HEK293 (cell line): ENCODE measurements at regions not wholly inside any gene's neighbourhood (a gene's known extent, or its start where the extent isn't known, plus 50 kb on each side); places are given as distances from the start of the nearest gene placed in this dataset.

Experiments
- CTCF ChIA-PET: fragments of 350-600 bp; formaldehyde crosslinking; extraction: SDS; loops from one replicate; lab custom pipeline; 2021; ENCODE audit warnings: antibody characterized with exemption; lab: Yijun Ruan, JAX
- POLR2A ChIA-PET: fragments of 300-600 bp; formaldehyde crosslinking; extraction: SDS; loops from one replicate; lab custom pipeline; 2020; ENCODE audit warnings: antibody characterized with exemption, inconsistent platforms; lab: Yijun Ruan, JAX
- H3K27ac ChIP-seq: fragments of 200-500 bp; sonication (Bioruptor generic); 2 replicates; pipeline ENCODE4 v1.5.1; 2014; ENCODE audit warnings: low read depth, low read length, control low read depth, inconsistent platforms; ENCODE audit errors: extremely low read depth
- H3K36me3 ChIP-seq, 2 experiments: fragments of 200-500 bp in 1 of 2; sonication (Bioruptor generic) in 1 of 2; 1 replicate in 1 of 2; 2 replicates in 1 of 2; pipeline ENCODE4 v1.5.1; 2014 to 2017; ENCODE audit warnings: inconsistent platforms in 2 of 2, low read length in 2 of 2; ENCODE audit not compliant: control insufficient read depth in 2 of 2, insufficient read depth in 1 of 2
- H3K4me1 ChIP-seq: fragments of 200-500 bp; sonication (Bioruptor generic); 2 replicates; pipeline ENCODE4 v1.5.1; 2014; ENCODE audit warnings: mild to moderate bottlenecking, low read length, inconsistent platforms; ENCODE audit not compliant: control insufficient read depth, insufficient read depth
- H3K4me3 ChIP-seq: 2 replicates; pipeline ENCODE4 v1.5.1; 2011; ENCODE audit warnings: low read depth, mild to moderate bottlenecking, control low read depth, low read length, moderate library complexity
- H3K9me3 ChIP-seq: fragments of 200-500 bp; sonication (Bioruptor generic); 2 replicates; pipeline ENCODE4 v1.5.1; 2014; ENCODE audit warnings: low read depth, low read length, inconsistent platforms; ENCODE audit not compliant: control insufficient read depth, insufficient read depth
- GLIS1 ChIP-seq: fragments of 450-650 bp; formaldehyde crosslinking; IDR thresholded peaks from 2 replicates; pipeline ENCODE4 v1.5.1; 2016; ENCODE audit warnings: missing biosample characterization, missing genetic modification characterization
- IKZF3 ChIP-seq: fragments of 450-650 bp; IDR thresholded peaks from 2 replicates; pipeline ENCODE4 v1.5.0; 2018; ENCODE audit warnings: missing biosample characterization, mild to moderate bottlenecking, missing genetic modification characterization, moderate library complexity
- KLF1 ChIP-seq: fragments of 450-650 bp; formaldehyde crosslinking; IDR thresholded peaks from 2 replicates; pipeline ENCODE4 v1.5.1; 2016; ENCODE audit warnings: missing biosample characterization, missing genetic modification characterization
- KLF16 ChIP-seq: fragments of 450-650 bp; formaldehyde crosslinking; IDR thresholded peaks from 2 replicates; pipeline ENCODE4 v1.5.1; 2017; ENCODE audit warnings: missing biosample characterization, missing genetic modification characterization
- RBAK ChIP-seq: fragments of 450-650 bp; formaldehyde crosslinking; IDR thresholded peaks from 2 replicates; pipeline ENCODE4 v1.5.1; 2016; ENCODE audit warnings: missing biosample characterization, missing genetic modification characterization
- REPIN1 ChIP-seq: fragments of 450-650 bp; formaldehyde crosslinking; IDR thresholded peaks from 2 replicates; pipeline ENCODE4 v1.5.1; 2017; ENCODE audit warnings: missing biosample characterization, missing genetic modification characterization, low read depth
- SP2 ChIP-seq: fragments of 450-650 bp; formaldehyde crosslinking; IDR thresholded peaks from 2 replicates; pipeline ENCODE4 v1.5.1; 2016; ENCODE audit warnings: missing biosample characterization, missing genetic modification characterization
- ZFP3 ChIP-seq: fragments of 450-650 bp; formaldehyde crosslinking; IDR thresholded peaks from 2 replicates; pipeline ENCODE4 v1.5.1; 2016; ENCODE audit warnings: low read depth, missing biosample characterization, missing genetic modification characterization
- ZFP69B ChIP-seq: fragments of 450-650 bp; formaldehyde crosslinking; IDR thresholded peaks from 2 replicates; pipeline ENCODE4 v1.5.1; 2016; ENCODE audit warnings: missing biosample characterization, missing genetic modification characterization
- ZNF114 ChIP-seq: fragments of 450-650 bp; formaldehyde crosslinking; IDR thresholded peaks from 2 replicates; pipeline ENCODE4 v1.5.0; 2017; ENCODE audit warnings: missing biosample characterization, missing genetic modification characterization
- ZNF138 ChIP-seq: fragments of 450-650 bp; formaldehyde crosslinking; IDR thresholded peaks from 2 replicates; pipeline ENCODE4 v1.5.1; 2016; ENCODE audit warnings: missing biosample characterization, missing genetic modification characterization, borderline replicate concordance
- ZNF19 ChIP-seq: fragments of 450-650 bp; formaldehyde crosslinking; IDR thresholded peaks from 2 replicates; pipeline ENCODE4; 2016; ENCODE audit warnings: missing biosample characterization, missing genetic modification characterization, low read depth
- ZNF221 ChIP-seq: fragments of 450-650 bp; formaldehyde crosslinking; IDR thresholded peaks from 2 replicates; pipeline ENCODE4 v1.5.1; 2017; ENCODE audit warnings: missing biosample characterization, missing genetic modification characterization, borderline replicate concordance
- ZNF302 ChIP-seq: fragments of 450-650 bp; formaldehyde crosslinking; IDR thresholded peaks from 2 replicates; pipeline ENCODE4 v1.5.1; 2016; ENCODE audit warnings: missing biosample characterization, missing genetic modification characterization, low read depth
- ZNF341 ChIP-seq: fragments of 450-650 bp; formaldehyde crosslinking; IDR thresholded peaks from 2 replicates; pipeline ENCODE4; 2016; ENCODE audit warnings: low read depth, missing biosample characterization, missing genetic modification characterization
- ZNF362 ChIP-seq: fragments of 450-650 bp; formaldehyde crosslinking; IDR thresholded peaks from 2 replicates; pipeline ENCODE4 v1.5.1; 2016; ENCODE audit warnings: missing biosample characterization, missing genetic modification characterization
- ZNF473 ChIP-seq: fragments of 450-650 bp; formaldehyde crosslinking; IDR thresholded peaks from 2 replicates; pipeline ENCODE4 v1.5.1; 2017; ENCODE audit warnings: missing biosample characterization, missing genetic modification characterization
- ZNF544 ChIP-seq: fragments of 450-650 bp; formaldehyde crosslinking; IDR thresholded peaks from 2 replicates; pipeline ENCODE4 v1.5.0; 2017; ENCODE audit warnings: missing biosample characterization, missing genetic modification characterization
- ZNF548 ChIP-seq: fragments of 450-650 bp; formaldehyde crosslinking; IDR thresholded peaks from 2 replicates; pipeline ENCODE4 v1.5.1; 2016; ENCODE audit warnings: missing biosample characterization, missing genetic modification characterization
- ZNF555 ChIP-seq: fragments of 450-650 bp; formaldehyde crosslinking; conservative IDR thresholded peaks from 2 replicates; pipeline ENCODE4 v1.5.1; 2017; ENCODE audit warnings: missing biosample characterization, mild to moderate bottlenecking, missing genetic modification characterization, inconsistent platforms
- ZNF621 ChIP-seq: fragments of 450-650 bp; formaldehyde crosslinking; IDR thresholded peaks from 2 replicates; pipeline ENCODE4 v1.5.1; 2017; ENCODE audit warnings: missing biosample characterization, missing genetic modification characterization
- ZNF645 ChIP-seq: fragments of 450-650 bp; formaldehyde crosslinking; IDR thresholded peaks from 2 replicates; pipeline ENCODE4; 2016; ENCODE audit warnings: missing biosample characterization, missing genetic modification characterization
- ZNF654 ChIP-seq: fragments of 450-650 bp; formaldehyde crosslinking; IDR thresholded peaks from 2 replicates; pipeline ENCODE4 v1.5.1; 2016; ENCODE audit warnings: low read depth, missing biosample characterization, missing genetic modification characterization
- ZNF701 ChIP-seq: fragments of 450-650 bp; formaldehyde crosslinking; IDR thresholded peaks from 2 replicates; pipeline ENCODE4 v1.5.1; 2016; ENCODE audit warnings: missing biosample characterization, missing genetic modification characterization
- ZNF704 ChIP-seq: fragments of 450-650 bp; formaldehyde crosslinking; IDR thresholded peaks from 2 replicates; pipeline ENCODE4 v1.5.1; 2016; ENCODE audit warnings: missing biosample characterization, missing genetic modification characterization
- ZNF777 ChIP-seq: fragments of 450-650 bp; formaldehyde crosslinking; IDR thresholded peaks from 2 replicates; pipeline ENCODE4 v1.5.1; 2017; ENCODE audit warnings: missing biosample characterization, missing genetic modification characterization, borderline replicate concordance
- ZNF837 ChIP-seq: fragments of 450-650 bp; formaldehyde crosslinking; IDR thresholded peaks from 2 replicates; pipeline ENCODE4 v1.5.1; 2016; ENCODE audit warnings: missing biosample characterization, missing genetic modification characterization
- ZSCAN4 ChIP-seq: fragments of 450-650 bp; formaldehyde crosslinking; IDR thresholded peaks from 2 replicates; pipeline ENCODE4 v1.5.1; 2017; ENCODE audit warnings: missing biosample characterization, missing genetic modification characterization

GRCh38 chr16:86285938-86286921 is 224.1 kb upstream of the FOXF1 start (continued):
- no peak for TF ChIP-seq ZNF837
- TF ChIP-seq SP2 (tag by site-specific recombination): no peak

GRCh38 chr16:86286991-86287663 is 223.2 kb upstream of the FOXF1 start:
- ChIA-PET POLR2A (no interaction called here), CTCF (no interaction called here)
- no peaks in the 10 kb centered on the region for H3K9me3 ChIP-seq
- H3K27ac ChIP-seq: no peak overlapping the region
- H3K4me1 ChIP-seq: no peaks in the 10 kb centered on the region
- no peaks in the 10 kb centered on the region for H3K36me3 ChIP-seq
- H3K4me3 ChIP-seq: no peak overlapping the region
- no peak for TF ChIP-seq ZNF302
- no peak for TF ChIP-seq IKZF3 (tag by site-specific recombination)
- TF ChIP-seq ZNF548 (tag by site-specific recombination): no peak
- TF ChIP-seq ZFP69B: no peak
- TF ChIP-seq ZFP3 (tag by site-specific recombination): no peak
- no peak for TF ChIP-seq RBAK (tag by site-specific recombination)
- TF ChIP-seq GLIS1 (tag by site-specific recombination): no peak
- TF ChIP-seq ZNF138 (tag by site-specific recombination): no peak
- no peak for TF ChIP-seq ZSCAN4 (tag by site-specific recombination)
- TF ChIP-seq, all 188 proteins: peak for 0

- ChIA-PET CTCF (no interaction called here), POLR2A (no interaction called here)
- no peaks in the 10 kb centered on the region for H3K9me3 ChIP-seq
- no peak overlapping the region for H3K27ac ChIP-seq
- TF ChIP-seq ZNF704 (tag by site-specific recombination) (no peak), KLF16 (no peak), REPIN1 (tag by site-specific recombination) (no peak), ZNF701 (no peak), ZNF473 (tag by site-specific recombination) (no peak), ZNF544 (no peak), ZNF19 (no peak), ZNF777 (tag by site-specific recombination) (no peak), ZNF621 (tag by site-specific recombination) (no peak), ZNF362 (tag by site-specific recombination) (no peak), ZNF555 (tag by site-specific recombination) (no peak), ZNF114 (no peak), ZNF221 (tag by site-specific recombination) (no peak), ZNF654 (tag by site-specific recombination) (no peak), ZNF341 (no peak), ZNF645 (tag by site-specific recombination) (no peak), KLF1 (no peak)
- H3K36me3 ChIP-seq: no peaks in the 10 kb centered on the region
- H3K4me3 ChIP-seq: no peak overlapping the region
- no peaks in the 10 kb centered on the region for H3K4me1 ChIP-seq
Observed at GRCh38 chr16:86287664-86288201, 222.6 kb upstream of the FOXF1 start.
